GM13976 (cell line): ENCODE measurements at regions not wholly inside any gene's neighbourhood (a gene's known extent, or its start where the extent isn't known, plus 50 kb on each side); places are given as distances from the start of the nearest gene placed in this dataset.
"Not testable (repeated sequence)": the region's sequence is repeated elsewhere in the genome, so short reads cannot be mapped to it uniquely, and the experiment has no call there.

Experiments used
- DNase-seq: peaks from one replicate; pipeline ENCODE4 v3.0.0; 2012; ENCODE audit warnings: low spot score
- CTCF ChIP-seq: IDR thresholded peaks from 2 replicates; pipeline ENCODE4 v1.5.1; 2012; ENCODE audit warnings: borderline replicate concordance, mild to moderate bottlenecking; ENCODE audit not compliant: insufficient read depth; ENCODE audit errors: extremely low read depth, missing control alignments, control extremely low read depth
- in situ Hi-C: fragments of 300-500 bp; cut with MboI; formaldehyde crosslinking; loops from one replicate; pipeline ENCODE4 v1.12.0; 2022; ENCODE audit warnings: low sequenced_read_pairs, mixed read lengths, inconsistent platforms; ENCODE audit not compliant: unreplicated experiment

GRCh38 chr7:91463330-91463729 is 199.1 kb downstream of the FZD1 start:
- no peak for TF ChIP-seq CTCF
- in situ Hi-C loops: no loop called here
- DNase-seq: no peak

- no peak for DNase-seq
- in situ Hi-C loops: no loop called here
- no peak for TF ChIP-seq CTCF
These were observed 201.4 kb downstream of the FZD1 start for GRCh38 chr7:91465595-91466061.

GRCh38 chr7:91468256-91468655 is 204.0 kb downstream of the FZD1 start:
- in situ Hi-C loops: no loop called here
- TF ChIP-seq CTCF: no peak
- DNase-seq: no peak

GRCh38 chr7:91473619-91474018 is 209.4 kb downstream of the FZD1 start:
- in situ Hi-C loops: no loop called here
- TF ChIP-seq CTCF: no peak
- no peak for DNase-seq

- no peak for TF ChIP-seq CTCF
- in situ Hi-C loops: no loop called here
- no peak for DNase-seq
These were observed 209.8 kb downstream of the FZD1 start for GRCh38 chr7:91474074-91474473.

GRCh38 chr7:91480470-91480869 is 216.2 kb downstream of the FZD1 start:
- in situ Hi-C loops: not testable (repeated sequence)

GRCh38 chr7:91491868-91492267 is 227.6 kb downstream of the FZD1 start:
- in situ Hi-C loops: no loop called here
- no peak for DNase-seq
- TF ChIP-seq CTCF: no peak

More at GRCh38 chr7:91480470-91480869, 216.2 kb downstream of the FZD1 start:
- DNase-seq: not testable (repeated sequence)

- in situ Hi-C loops: no loop called here
- TF ChIP-seq CTCF: no peak
- no peak for DNase-seq
These were observed 228.1 kb downstream of the FZD1 start for GRCh38 chr7:91492317-91492716.
